ENCODE measurements at regions not wholly inside any gene's neighbourhood (a gene's known extent, or its start where the extent isn't known, plus 50 kb on each side); places are given as distances from the start of the nearest gene placed in this dataset.

GRCh38 chr5:124869426-124870033, 123.1 kb upstream of the ZNF608 start:
- no peak overlapping the region for H3K4me3 ChIP-seq (ENCODE audit: low read depth, low read length)

GRCh38 chr5:124870070-124870469, 123.6 kb upstream of the ZNF608 start:
- no peak overlapping the region for H3K4me3 ChIP-seq (ENCODE audit: low read depth, low read length)

GRCh38 chr5:124871303-124871702, 124.9 kb upstream of the ZNF608 start:
- no peak overlapping the region for H3K4me3 ChIP-seq (ENCODE audit: low read depth, low read length)

GRCh38 chr5:124872086-124872485, 125.6 kb upstream of the ZNF608 start:
- no peak overlapping the region for H3K4me3 ChIP-seq (ENCODE audit: low read depth, low read length)

GRCh38 chr5:124872615-124873014, 126.2 kb upstream of the ZNF608 start:
- H3K4me3 ChIP-seq (ENCODE audit: low read depth, low read length) = no peak overlapping the region

GRCh38 chr5:124873188-124873587, 126.7 kb upstream of the ZNF608 start:
- no peak overlapping the region for H3K4me3 ChIP-seq (ENCODE audit: low read depth, low read length)

GRCh38 chr5:124873713-124874112, 127.3 kb upstream of the ZNF608 start:
- no peak overlapping the region for H3K4me3 ChIP-seq (ENCODE audit: low read depth, low read length)

- no peak overlapping the region for H3K4me3 ChIP-seq (ENCODE audit: low read depth, low read length)
Measured at GRCh38 chr5:124876566-124876965, 130.1 kb upstream of the ZNF608 start.

GRCh38 chr5:124876983-124877382, 130.5 kb upstream of the ZNF608 start:
- H3K4me3 ChIP-seq (ENCODE audit: low read depth, low read length) = no peak overlapping the region

- no peak overlapping the region for H3K4me3 ChIP-seq (ENCODE audit: low read depth, low read length)
Measured at GRCh38 chr5:124877501-124878146, 131.2 kb upstream of the ZNF608 start.

GRCh38 chr5:124878583-124879342, 132.3 kb upstream of the ZNF608 start:
- no peak overlapping the region for H3K4me3 ChIP-seq (ENCODE audit: low read depth, low read length)

- H3K4me3 ChIP-seq (ENCODE audit: low read depth, low read length) = no peak overlapping the region
Measured at GRCh38 chr5:124880903-124881697, 134.7 kb upstream of the ZNF608 start.

- no peak overlapping the region for H3K4me3 ChIP-seq (ENCODE audit: low read depth, low read length)
Measured at GRCh38 chr5:124883681-124884080, 137.2 kb upstream of the ZNF608 start.

GRCh38 chr5:124884114-124884513, 137.7 kb upstream of the ZNF608 start:
- H3K4me3 ChIP-seq (ENCODE audit: low read depth, low read length) = no peak overlapping the region

GRCh38 chr5:124885490-124885889, 139.1 kb upstream of the ZNF608 start:
- no peak overlapping the region for H3K4me3 ChIP-seq (ENCODE audit: low read depth, low read length)

GRCh38 chr5:124887223-124887622, 140.8 kb upstream of the ZNF608 start:
- no peak overlapping the region for H3K4me3 ChIP-seq (ENCODE audit: low read depth, low read length)

GRCh38 chr5:124888050-124888506, 141.6 kb upstream of the ZNF608 start:
- H3K4me3 ChIP-seq (ENCODE audit: low read depth, low read length) = no peak overlapping the region

GRCh38 chr5:124888622-124889485, 142.4 kb upstream of the ZNF608 start:
- H3K4me3 ChIP-seq (ENCODE audit: low read depth, low read length) = no peak overlapping the region

GRCh38 chr5:124889486-124889825, 143.0 kb upstream of the ZNF608 start:
- no peak overlapping the region for H3K4me3 ChIP-seq (ENCODE audit: low read depth, low read length)

- no peak overlapping the region for H3K4me3 ChIP-seq (ENCODE audit: low read depth, low read length)
Measured at GRCh38 chr5:124889850-124890249, 143.4 kb upstream of the ZNF608 start.

Measured in iPS-11a (cell line).